ENCODE measurements at regions not wholly inside any gene's neighbourhood (a gene's known extent, or its start where the extent isn't known, plus 50 kb on each side); places are given as distances from the start of the nearest gene placed in this dataset.

GRCh38 chr11:101786916-101787315 lies 127.9 kb upstream of the CEP126 start:
- Histone ChIP-seq H3K4me1 (ENCODE audit: control insufficient read depth in 1 of 2, insufficient read depth in 2 of 2, low read depth in 1 of 2, low read length in 1 of 2) (no peaks in the 10 kb centered on the region), H3K9ac (no peak overlapping the region), H3K4me3 (ENCODE audit: low read depth in 2 of 2, low read length in 1 of 2) (no peak overlapping the region), H3K36me3 (replicated peaks in 1 of 2; ENCODE audit: control insufficient read depth in 1 of 2, insufficient read depth in 2 of 2, low read length in 1 of 2) (no peaks in the 10 kb centered on the region), H3K4me2 (no peak overlapping the region), H4K20me1 (ENCODE audit: insufficient read depth) (no peaks in the 10 kb centered on the region), H3K9me3 (no peaks in the 10 kb centered on the region), H3F3A (replicated peaks; ENCODE audit: insufficient read depth) (no peaks in the 10 kb centered on the region), H3K27me3 (ENCODE audit: insufficient read depth) (no peaks in the 10 kb centered on the region; the same call in 1 of the 2 replicates), H3K27ac (ENCODE audit: low read depth in 2 of 2, low read length in 1 of 2) (no peak overlapping the region), H2AFZ (ENCODE audit: low read depth) (no peak overlapping the region), H3K79me2 (ENCODE audit: insufficient read depth) (no peaks in the 10 kb centered on the region), H3K9me2 (no peaks in the 10 kb centered on the region)
- POLR2A ChIA-PET = no interaction called here
- CTCF ChIA-PET = no interaction called here
- TF ChIP-seq, protein P1, sequence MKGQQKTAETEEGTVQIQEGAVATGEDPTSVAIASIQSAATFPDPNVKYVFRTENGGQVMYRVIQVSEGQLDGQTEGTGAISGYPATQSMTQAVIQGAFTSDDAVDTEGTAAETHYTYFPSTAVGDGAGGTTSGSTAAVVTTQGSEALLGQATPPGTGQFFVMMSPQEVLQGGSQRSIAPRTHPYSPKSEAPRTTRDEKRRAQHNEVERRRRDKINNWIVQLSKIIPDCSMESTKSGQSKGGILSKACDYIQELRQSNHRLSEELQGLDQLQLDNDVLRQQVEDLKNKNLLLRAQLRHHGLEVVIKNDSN (IDR thresholded peaks at IDR 0.05; ENCODE audit: borderline replicate concordance, low read depth) = no peak
- TF ChIP-seq JUND (IDR thresholded peaks at IDR 0.05) (no peak), TAF1 (IDR thresholded peaks at IDR 0.05; ENCODE audit: borderline replicate concordance, low read depth, low read length) (no peak), NRF1 (IDR thresholded peaks at IDR 0.05; ENCODE audit: low read depth, low read length) (no peak), TEAD4 (IDR thresholded peaks at IDR 0.05; ENCODE audit: borderline replicate concordance, insufficient read depth) (no peak), RFX5 (IDR thresholded peaks at IDR 0.05; ENCODE audit: low read length) (no peak), NFIC (IDR thresholded peaks at IDR 0.05; ENCODE audit: borderline replicate concordance) (no peak), EZH2phosphoT487 (IDR thresholded peaks at IDR 0.05; ENCODE audit: borderline replicate concordance, low read depth) (no peak), FOXM1 (IDR thresholded peaks at IDR 0.05; ENCODE audit: low read depth) (no peak), IRF3 (IDR thresholded peaks at IDR 0.05; ENCODE audit: low read depth, low read length) (no peak), SMC3 (IDR thresholded peaks at IDR 0.05; ENCODE audit: low read depth, low read length) (no peak), FOXJ3 (CRISPR knock-in tag; IDR thresholded peaks at IDR 0.05) (no peak), RXRA (IDR thresholded peaks at IDR 0.05; ENCODE audit: borderline replicate concordance, low read depth) (no peak)
- 2% methylated on average over 1 of the region's 1 CpG for WGBS (ENCODE audit: low lambda C conversion rate)
- no peak for DNase-seq

- Histone ChIP-seq H4K20me1 (ENCODE audit: insufficient read depth) (no peaks in the 10 kb centered on the region), H3K27me3 (ENCODE audit: insufficient read depth) (no peaks in the 10 kb centered on the region), H3K36me3 (replicated peaks in 1 of 2; ENCODE audit: control insufficient read depth in 1 of 2, insufficient read depth in 2 of 2, low read length in 1 of 2) (no peaks in the 10 kb centered on the region), H3K27ac (ENCODE audit: low read depth in 2 of 2, low read length in 1 of 2) (no peak overlapping the region), H3K9ac (no peak overlapping the region), H2AFZ (ENCODE audit: low read depth) (no peak overlapping the region), H3F3A (replicated peaks; ENCODE audit: insufficient read depth) (no peaks in the 10 kb centered on the region), H3K4me2 (no peak overlapping the region), H3K4me3 (ENCODE audit: low read depth in 2 of 2, low read length in 1 of 2) (no peak overlapping the region), H3K9me2 (no peaks in the 10 kb centered on the region), H3K9me3 (no peaks in the 10 kb centered on the region), H3K4me1 (ENCODE audit: control insufficient read depth in 1 of 2, insufficient read depth in 2 of 2, low read depth in 1 of 2, low read length in 1 of 2) (no peaks in the 10 kb centered on the region), H3K79me2 (ENCODE audit: insufficient read depth) (no peaks in the 10 kb centered on the region)
- ChIA-PET POLR2A (no interaction called here), CTCF (no interaction called here)
- DNase-seq = no peak
- no peak for TF ChIP-seq ELF1 (IDR thresholded peaks at IDR 0.05)
- no peak for TF ChIP-seq IRF3 (IDR thresholded peaks at IDR 0.05; ENCODE audit: low read depth, low read length)
- no peak for TF ChIP-seq RXRA (IDR thresholded peaks at IDR 0.05; ENCODE audit: borderline replicate concordance, low read depth)
- no peak for TF ChIP-seq YY1 (IDR thresholded peaks at IDR 0.05; ENCODE audit: low read depth)
- TF ChIP-seq TAF1 (IDR thresholded peaks at IDR 0.05; ENCODE audit: borderline replicate concordance, low read depth, low read length) = no peak
- TF ChIP-seq, protein P2, sequence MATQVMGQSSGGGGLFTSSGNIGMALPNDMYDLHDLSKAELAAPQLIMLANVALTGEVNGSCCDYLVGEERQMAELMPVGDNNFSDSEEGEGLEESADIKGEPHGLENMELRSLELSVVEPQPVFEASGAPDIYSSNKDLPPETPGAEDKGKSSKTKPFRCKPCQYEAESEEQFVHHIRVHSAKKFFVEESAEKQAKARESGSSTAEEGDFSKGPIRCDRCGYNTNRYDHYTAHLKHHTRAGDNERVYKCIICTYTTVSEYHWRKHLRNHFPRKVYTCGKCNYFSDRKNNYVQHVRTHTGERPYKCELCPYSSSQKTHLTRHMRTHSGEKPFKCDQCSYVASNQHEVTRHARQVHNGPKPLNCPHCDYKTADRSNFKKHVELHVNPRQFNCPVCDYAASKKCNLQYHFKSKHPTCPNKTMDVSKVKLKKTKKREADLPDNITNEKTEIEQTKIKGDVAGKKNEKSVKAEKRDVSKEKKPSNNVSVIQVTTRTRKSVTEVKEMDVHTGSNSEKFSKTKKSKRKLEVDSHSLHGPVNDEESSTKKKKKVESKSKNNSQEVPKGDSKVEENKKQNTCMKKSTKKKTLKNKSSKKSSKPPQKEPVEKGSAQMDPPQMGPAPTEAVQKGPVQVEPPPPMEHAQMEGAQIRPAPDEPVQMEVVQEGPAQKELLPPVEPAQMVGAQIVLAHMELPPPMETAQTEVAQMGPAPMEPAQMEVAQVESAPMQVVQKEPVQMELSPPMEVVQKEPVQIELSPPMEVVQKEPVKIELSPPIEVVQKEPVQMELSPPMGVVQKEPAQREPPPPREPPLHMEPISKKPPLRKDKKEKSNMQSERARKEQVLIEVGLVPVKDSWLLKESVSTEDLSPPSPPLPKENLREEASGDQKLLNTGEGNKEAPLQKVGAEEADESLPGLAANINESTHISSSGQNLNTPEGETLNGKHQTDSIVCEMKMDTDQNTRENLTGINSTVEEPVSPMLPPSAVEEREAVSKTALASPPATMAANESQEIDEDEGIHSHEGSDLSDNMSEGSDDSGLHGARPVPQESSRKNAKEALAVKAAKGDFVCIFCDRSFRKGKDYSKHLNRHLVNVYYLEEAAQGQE (IDR thresholded peaks at IDR 0.05; ENCODE audit: low read depth, low read length) = no peak
- TF ChIP-seq FOXJ3 (CRISPR knock-in tag; IDR thresholded peaks at IDR 0.05) = no peak
- TF ChIP-seq, protein P3, sequence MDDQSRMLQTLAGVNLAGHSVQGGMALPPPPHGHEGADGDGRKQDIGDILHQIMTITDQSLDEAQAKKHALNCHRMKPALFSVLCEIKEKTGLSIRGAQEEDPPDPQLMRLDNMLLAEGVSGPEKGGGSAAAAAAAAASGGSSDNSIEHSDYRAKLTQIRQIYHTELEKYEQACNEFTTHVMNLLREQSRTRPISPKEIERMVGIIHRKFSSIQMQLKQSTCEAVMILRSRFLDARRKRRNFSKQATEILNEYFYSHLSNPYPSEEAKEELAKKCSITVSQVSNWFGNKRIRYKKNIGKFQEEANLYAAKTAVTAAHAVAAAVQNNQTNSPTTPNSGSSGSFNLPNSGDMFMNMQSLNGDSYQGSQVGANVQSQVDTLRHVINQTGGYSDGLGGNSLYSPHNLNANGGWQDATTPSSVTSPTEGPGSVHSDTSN (IDR thresholded peaks at IDR 0.05) = no peak
- TF ChIP-seq ZBTB33 (IDR thresholded peaks at IDR 0.05; ENCODE audit: borderline replicate concordance, low read depth) = no peak
- no peak for TF ChIP-seq NRF1 (IDR thresholded peaks at IDR 0.05; ENCODE audit: low read depth, low read length)
- TF ChIP-seq RAD21 (IDR thresholded peaks at IDR 0.05; ENCODE audit: low read length) = no peak
Measured at GRCh38 chr11:101786421-101786820, 128.4 kb upstream of the CEP126 start.

Data from SK-N-SH (cell line).